RPMI7951 (cell line): ENCODE measurements at regions not wholly inside any gene's neighbourhood (a gene's known extent, or its start where the extent isn't known, plus 50 kb on each side); places are given as distances from the start of the nearest gene placed in this dataset.
"Not testable (repeated sequence)": the region's sequence is repeated elsewhere in the genome, so short reads cannot be mapped to it uniquely, and the experiment has no call there.

Experiments used
- DNase-seq: peaks from one replicate; pipeline ENCODE4 v3.0.0-alpha.2; 2012; ENCODE audit warnings: low read depth

GRCh38 chr9:16272776-16273175 lies 597.7 kb downstream of the BNC2 start:
- DNase-seq, result no peak

GRCh38 chr9:16275795-16276624 lies 594.5 kb downstream of the BNC2 start:
- no peak for DNase-seq

- no peak for DNase-seq
Measured at GRCh38 chr9:16276866-16277265, 593.6 kb downstream of the BNC2 start.

GRCh38 chr9:16277471-16277960 lies 593.0 kb downstream of the BNC2 start:
- no peak for DNase-seq

GRCh38 chr9:16278326-16278999 lies 592.0 kb downstream of the BNC2 start:
- DNase-seq, result no peak

GRCh38 chr9:16281707-16282106 lies 588.8 kb downstream of the BNC2 start:
- no peak for DNase-seq

GRCh38 chr9:16282216-16282615 lies 588.3 kb downstream of the BNC2 start:
- DNase-seq, result peak; percentile 29

GRCh38 chr9:16282718-16283117 lies 587.8 kb downstream of the BNC2 start:
- DNase-seq, result no peak

- DNase-seq, result no peak
Measured at GRCh38 chr9:16286160-16286559, 584.3 kb downstream of the BNC2 start.

GRCh38 chr9:16289639-16290038 lies 580.8 kb downstream of the BNC2 start:
- DNase-seq, result no peak

GRCh38 chr9:16290169-16290568 lies 580.3 kb downstream of the BNC2 start:
- DNase-seq, result no peak

GRCh38 chr9:16291921-16292320 lies 578.5 kb downstream of the BNC2 start:
- DNase-seq, result no peak

GRCh38 chr9:16293610-16294009 lies 576.9 kb downstream of the BNC2 start:
- DNase-seq, result no peak

- DNase-seq, result no peak
Measured at GRCh38 chr9:16294133-16294770, 576.2 kb downstream of the BNC2 start.

GRCh38 chr9:16294940-16295339 lies 575.5 kb downstream of the BNC2 start:
- DNase-seq, result not testable (repeated sequence)

GRCh38 chr9:16299368-16299767 lies 571.1 kb downstream of the BNC2 start:
- not testable (repeated sequence) for DNase-seq

- DNase-seq, result peak; percentile 50
Measured at GRCh38 chr9:16303506-16303905, 567.0 kb downstream of the BNC2 start.

- peak; percentile 24 for DNase-seq
Measured at GRCh38 chr9:16304301-16304700, 566.2 kb downstream of the BNC2 start.

GRCh38 chr9:16306586-16306985 lies 563.9 kb downstream of the BNC2 start:
- no peak for DNase-seq

- no peak for DNase-seq
Measured at GRCh38 chr9:16307626-16308195, 562.8 kb downstream of the BNC2 start.

- no peak for DNase-seq
Measured at GRCh38 chr9:16308645-16309044, 561.8 kb downstream of the BNC2 start.

GRCh38 chr9:16309082-16309468 lies 561.4 kb downstream of the BNC2 start:
- DNase-seq, result no peak
